ENCODE measurements at regions not wholly inside any gene's neighbourhood (a gene's known extent, or its start where the extent isn't known, plus 50 kb on each side); places are given as distances from the start of the nearest gene placed in this dataset.
A peak's percentile ranks its signal among the peaks of the same experiment; 100 is the strongest.
"Not testable (repeated sequence)": the region's sequence is repeated elsewhere in the genome, so short reads cannot be mapped to it uniquely, and the experiment has no call there.

DNA sequence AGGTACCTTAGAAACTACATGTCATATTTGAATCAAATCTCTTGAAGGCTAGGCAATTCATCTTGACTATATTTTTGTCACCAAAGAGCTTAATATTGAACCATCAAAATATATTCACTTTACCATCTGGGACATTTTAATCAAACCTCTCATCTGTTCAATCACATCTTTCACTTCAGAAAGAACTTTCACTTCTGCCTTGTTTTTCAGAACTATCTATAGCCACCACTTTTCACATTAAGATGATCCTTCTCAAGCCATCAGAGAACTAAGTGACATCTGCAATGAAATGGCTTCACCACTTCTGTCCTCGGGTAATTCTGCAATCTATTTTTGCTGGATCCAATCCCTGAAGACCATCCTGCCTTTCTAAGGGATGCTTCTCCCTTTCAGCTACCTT lies 57.8 kb downstream of the OR2B2 start:
- no peak for DNase-seq (ENCODE audit: low read depth)

GRCh38 chr6:27851440-27851839 lies 60.8 kb downstream of the OR2B2 start:
- DNase-seq (ENCODE audit: low read depth): no peak

GRCh38 chr6:27849001-27849400 lies 63.2 kb downstream of the OR2B2 start:
- DNase-seq (ENCODE audit: low read depth): not testable (repeated sequence)

GRCh38 chr6:27847706-27848105 lies 64.5 kb downstream of the OR2B2 start:
- no peak for DNase-seq (ENCODE audit: low read depth)

GRCh38 chr6:27840572-27840971 lies 71.6 kb downstream of the OR2B2 start:
- DNase-seq (ENCODE audit: low read depth): no peak

GRCh38 chr6:27839626-27840475 lies 72.3 kb downstream of the OR2B2 start:
- DNase-seq (ENCODE audit: low read depth): no peak

DNA sequence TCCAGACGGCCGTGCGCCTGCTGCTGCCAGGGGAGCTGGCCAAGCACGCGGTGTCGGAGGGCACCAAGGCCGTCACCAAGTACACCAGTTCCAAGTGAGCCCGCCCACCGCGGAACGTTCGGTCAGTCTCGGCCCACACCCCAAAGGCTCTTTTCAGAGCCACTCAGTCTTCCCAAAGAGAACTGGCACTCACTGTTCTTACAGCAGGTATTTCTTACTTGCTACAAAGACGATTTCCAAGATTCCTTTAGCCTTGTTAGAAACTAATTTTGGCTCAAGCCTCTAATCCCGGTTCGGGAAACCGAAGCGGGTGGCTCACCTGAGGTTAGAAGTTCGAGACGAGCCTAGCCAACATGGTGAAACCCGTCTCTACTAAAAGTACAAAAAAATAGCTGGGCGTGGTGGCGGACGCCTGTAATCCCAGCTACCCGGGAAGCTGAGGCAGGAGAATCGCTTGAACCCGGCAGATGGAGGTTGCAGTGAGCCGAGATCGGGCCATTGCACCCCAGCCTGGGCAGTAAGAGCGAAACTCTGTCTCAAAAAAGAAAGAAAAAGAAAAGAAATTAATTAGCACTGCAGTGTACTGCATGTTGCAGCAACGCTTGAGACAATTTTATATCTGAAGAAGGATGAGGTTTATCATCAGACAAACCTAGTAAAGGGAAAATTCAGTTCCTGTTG lies 73.1 kb downstream of the OR2B2 start:
- DNase-seq (ENCODE audit: low read depth): peak; percentile 23

- DNase-seq (ENCODE audit: low read depth): peak; percentile 73
Observed at GRCh38 chr6:27838058-27838944, 73.9 kb downstream of the OR2B2 start.

- DNase-seq (ENCODE audit: low read depth): no peak
Observed at GRCh38 chr6:27837625-27838057, 74.6 kb downstream of the OR2B2 start.

GRCh38 chr6:27836783-27837624 lies 75.2 kb downstream of the OR2B2 start:
- DNase-seq (ENCODE audit: low read depth): peak; percentile 38

- no peak for DNase-seq (ENCODE audit: low read depth)
Observed at GRCh38 chr6:27836141-27836782, 75.9 kb downstream of the OR2B2 start.

GRCh38 chr6:27834879-27835549 lies 77.2 kb downstream of the OR2B2 start:
- DNase-seq (ENCODE audit: low read depth): no peak

GRCh38 chr6:27834384-27834783 lies 77.8 kb downstream of the OR2B2 start:
- no peak for DNase-seq (ENCODE audit: low read depth)

DNA sequence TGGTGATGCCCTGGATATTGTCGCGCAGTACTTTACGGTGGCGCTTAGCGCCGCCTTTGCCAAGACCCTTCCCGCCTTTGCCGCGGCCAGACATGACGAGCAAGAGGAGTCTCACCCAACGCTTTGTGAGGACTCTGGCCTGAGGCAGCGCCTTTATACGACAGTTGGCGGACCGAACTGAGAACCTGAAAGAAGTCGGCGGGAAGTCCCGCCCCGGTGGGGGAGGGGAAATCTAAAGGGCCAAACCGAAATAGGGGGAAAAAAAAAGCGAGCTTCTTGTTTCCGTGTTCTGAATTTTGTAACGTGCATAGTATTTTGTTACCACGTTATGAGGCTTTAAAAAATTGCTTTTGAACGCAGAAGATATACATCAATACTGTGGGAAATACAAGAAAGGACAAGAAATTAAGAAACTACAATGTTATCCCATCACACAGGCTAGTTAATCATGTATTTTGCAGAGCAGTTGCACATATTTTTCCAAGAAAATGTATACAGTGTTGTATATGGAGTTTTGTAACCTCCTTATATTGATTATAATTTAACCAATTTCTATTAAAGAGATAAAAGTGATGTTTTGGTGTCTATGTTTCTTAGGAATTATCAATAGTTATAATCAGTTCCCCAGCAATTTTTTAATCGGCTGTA lies 80.6 kb downstream of the OR2B2 start:
- DNase-seq (ENCODE audit: low read depth): peak; percentile 80

DNA sequence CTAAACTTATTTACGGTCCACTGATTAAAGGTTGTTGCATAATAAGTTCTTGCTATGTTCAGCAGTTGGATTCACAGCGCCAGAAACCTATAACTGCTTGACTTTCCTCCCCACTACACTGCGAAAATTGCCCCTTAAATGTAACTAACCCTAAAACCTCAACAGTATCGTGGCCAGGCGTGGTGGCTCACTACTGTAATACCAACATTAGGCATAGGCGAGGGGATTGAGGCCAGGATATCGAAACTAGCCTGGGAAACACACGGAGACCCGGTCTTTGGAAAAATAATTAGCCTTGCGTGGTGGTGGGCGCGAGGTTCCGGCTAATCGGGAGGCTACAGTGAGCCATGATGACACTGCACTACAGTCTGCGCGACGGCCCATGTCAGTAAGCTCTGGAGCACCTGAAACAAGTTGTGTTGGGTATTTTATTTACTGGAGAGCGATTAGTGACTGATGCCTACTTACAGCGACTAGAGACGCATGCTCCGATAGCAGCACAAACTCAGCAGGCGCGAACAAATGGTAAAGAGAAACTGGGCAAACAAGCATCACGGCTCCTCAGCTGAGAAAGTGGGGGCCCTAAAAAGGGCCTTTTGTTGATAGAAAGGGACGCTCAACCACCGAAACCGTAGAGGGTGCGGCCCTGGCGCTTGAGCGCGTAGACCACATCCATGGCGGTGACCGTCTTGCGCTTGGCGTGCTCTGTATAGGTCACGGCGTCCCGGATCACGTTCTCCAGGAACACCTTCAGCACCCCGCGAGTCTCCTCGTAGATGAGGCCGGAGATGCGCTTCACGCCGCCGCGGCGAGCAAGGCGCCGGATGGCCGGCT lies 81.4 kb downstream of the OR2B2 start:
- not testable (repeated sequence) for DNase-seq (ENCODE audit: low read depth)

- DNase-seq (ENCODE audit: low read depth): no peak
Observed at GRCh38 chr6:27830212-27830599, 82.0 kb downstream of the OR2B2 start.

- no peak for DNase-seq (ENCODE audit: low read depth)
Observed at GRCh38 chr6:27829453-27830211, 82.6 kb downstream of the OR2B2 start.

DNA sequence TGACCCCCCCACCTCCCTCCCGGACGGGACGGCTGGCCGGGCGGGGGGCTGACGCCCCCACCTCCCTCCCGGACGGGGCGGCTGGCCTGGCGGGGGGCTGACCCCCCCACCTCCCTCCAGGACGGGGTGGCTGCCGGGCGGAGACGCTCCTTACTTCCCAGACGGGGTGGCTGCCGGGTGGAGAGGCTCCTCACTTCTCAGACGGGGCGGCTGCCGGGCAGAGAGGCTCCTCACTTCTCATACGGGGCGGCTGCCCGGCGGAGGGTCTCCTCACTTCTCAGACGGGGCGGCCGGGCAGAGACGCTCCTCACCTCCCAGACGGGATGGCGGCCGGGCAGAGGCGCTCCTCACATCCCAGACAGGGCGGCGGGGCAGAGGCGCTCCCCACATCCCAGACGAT lies 84.7 kb downstream of the OR2B2 start:
- not testable (repeated sequence) for DNase-seq (ENCODE audit: low read depth)
